HG03159 (cell line): ENCODE measurements at regions not wholly inside any gene's neighbourhood (a gene's known extent, or its start where the extent isn't known, plus 50 kb on each side); places are given as distances from the start of the nearest gene placed in this dataset.
A peak's percentile ranks its signal among the peaks of the same experiment; 100 is the strongest.

Source experiments
- ATAC-seq: cut with Tn5 transposase; IDR thresholded peaks from one replicate; pipeline ENCODE4 v1.9.1; 2021; ENCODE audit warnings: mild to moderate bottlenecking, moderate library complexity; ENCODE audit not compliant: unreplicated experiment

DNA sequence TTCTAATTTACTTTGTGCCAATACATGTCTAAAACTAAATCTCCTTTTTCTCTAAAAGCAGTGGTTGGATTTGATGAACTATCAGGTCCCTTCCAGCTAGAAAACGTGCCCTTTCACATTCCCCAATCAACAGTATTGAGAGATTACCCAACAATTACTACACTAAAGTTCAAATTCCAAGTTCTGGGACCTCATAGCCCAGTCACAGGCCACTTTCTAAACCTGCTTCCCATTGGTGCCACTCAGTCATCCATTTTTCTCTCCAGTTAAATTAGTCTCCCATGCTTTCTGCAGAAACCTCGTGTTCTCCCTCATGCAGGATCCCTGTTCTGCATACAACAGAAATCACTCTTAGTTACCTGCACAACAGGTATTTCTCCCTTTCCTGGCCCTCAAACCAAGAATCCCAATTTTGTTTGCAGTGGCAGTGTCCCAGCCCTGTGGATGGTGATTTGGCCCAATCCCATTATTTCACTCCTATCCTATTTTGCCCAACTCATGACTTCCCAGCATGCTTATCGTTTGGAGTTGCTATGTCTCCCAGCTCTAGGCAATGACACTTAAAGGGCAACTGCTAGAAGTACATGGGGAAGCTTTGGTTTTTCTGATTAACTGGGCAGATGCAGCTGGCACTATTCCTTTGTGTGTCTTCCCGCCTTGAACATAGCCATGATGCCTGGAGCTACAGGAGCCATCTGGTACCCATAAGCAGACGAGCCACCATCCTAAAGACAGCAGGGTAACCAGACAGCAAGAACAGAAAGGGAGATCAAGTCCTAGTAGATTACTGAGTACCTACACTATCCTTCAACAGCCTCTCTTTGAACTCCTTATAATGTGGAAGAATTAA is 224.2 kb downstream of the MINAR1 start:
- ATAC-seq: no peak

DNA sequence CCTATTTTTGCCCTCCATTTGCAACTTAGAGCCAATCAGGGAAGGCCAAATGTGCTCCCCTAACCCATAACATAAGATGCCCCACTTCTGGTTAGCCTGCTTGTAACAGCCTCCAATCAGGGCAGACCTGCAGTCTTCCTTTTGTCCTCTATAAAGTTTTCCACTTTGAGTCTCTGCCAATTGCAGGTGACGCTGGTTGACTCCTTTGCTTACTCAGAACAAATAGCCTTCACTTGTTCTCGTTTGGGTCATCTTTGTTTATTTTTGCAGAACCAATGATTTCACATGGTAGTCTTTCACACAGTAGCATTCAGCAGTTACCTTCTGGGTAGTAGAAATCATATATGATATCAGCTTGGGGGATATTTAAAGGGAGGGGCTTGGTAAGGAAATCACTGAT is 225.6 kb downstream of the MINAR1 start:
- ATAC-seq: no peak

DNA sequence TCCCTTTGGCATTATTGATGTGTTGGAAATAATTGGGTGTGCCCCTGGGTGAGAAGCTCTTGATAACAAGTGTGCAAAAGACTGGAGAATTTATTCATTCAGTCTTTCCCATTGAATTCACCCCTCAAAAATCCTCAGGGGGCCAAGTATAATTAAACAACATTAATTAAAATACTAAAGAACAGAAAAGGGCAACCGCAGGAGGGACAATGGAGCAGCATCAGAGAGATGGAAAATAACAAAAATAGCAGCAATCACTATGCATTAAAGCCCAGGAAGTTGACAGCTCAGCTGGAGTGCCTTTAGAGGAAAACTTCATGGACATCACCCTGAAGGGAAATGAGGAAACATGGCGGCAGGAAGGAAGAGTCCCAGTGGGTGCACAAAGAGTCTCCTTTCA is 227.6 kb downstream of the MINAR1 start:
- ATAC-seq: no peak

DNA sequence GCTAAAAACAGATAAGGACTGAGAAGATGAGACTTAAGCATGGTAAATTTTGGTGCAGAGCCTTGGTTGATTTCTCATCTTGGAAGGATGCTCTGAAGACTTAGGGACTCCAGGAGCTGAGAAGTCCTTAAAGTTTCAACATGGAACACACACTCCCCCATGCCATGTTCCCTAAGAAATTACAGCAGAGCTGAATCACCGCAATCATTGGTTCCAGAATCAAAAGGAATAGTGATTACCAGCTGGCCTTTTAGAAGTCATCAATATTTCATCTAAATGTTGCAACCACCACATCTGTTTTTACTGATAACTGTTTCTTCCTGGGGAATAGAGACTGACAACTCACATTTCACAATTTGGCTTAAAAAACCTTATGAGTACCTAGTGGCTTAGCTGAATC is 229.3 kb downstream of the MINAR1 start:
- no peak for ATAC-seq

DNA sequence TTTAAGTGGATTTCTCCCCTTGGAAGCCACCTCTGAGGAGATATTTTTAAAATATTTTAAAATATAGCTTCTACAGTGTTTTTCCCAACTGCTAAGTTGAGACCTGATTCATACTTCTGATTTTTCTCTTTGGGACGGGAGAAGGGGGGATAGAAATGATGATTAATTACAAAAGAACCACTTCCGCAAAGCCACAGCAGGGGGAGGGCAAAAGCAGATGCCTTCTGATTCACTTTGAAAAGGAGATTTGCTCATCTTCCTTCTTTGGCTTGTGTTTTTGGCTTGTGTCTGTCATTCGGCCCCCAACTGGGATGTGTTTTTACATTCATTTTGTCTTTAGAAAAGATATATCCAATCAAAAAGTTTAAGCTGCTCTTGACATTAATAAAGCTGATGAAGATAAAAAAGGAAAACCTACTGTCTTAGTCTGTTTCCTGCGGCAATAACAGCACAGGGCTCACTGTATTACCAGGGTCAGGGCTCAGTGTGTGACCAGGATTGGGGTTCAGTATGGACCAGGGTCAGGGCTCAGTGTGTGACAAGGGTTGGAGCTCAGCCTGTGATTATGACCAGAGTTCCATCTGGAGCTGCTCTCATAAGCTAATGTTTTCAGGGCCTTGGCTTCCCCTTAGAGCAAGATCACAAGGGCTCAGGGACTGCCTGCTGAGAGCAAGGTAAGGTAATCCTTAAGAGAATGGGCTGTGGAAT is 223.2 kb downstream of the MTHFS start:
- peak; percentile 79 for ATAC-seq

DNA sequence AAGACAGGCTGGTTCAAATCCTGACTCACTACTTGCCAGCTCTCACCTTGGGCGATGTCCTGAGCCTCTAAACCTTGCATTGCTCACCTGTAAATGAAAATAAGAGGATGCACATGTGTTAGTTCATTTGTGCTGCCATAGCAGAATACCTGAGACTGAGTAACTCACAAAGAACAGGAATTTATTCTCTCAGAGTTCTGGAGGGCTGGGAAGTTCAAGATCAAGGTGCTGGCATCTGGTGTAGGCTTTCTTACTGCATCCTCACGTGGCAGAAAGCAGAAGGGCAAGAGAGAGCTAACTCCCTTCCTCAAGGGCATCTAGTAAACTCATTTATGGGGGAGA is 222.7 kb downstream of the MTHFS start:
- ATAC-seq: no peak

DNA sequence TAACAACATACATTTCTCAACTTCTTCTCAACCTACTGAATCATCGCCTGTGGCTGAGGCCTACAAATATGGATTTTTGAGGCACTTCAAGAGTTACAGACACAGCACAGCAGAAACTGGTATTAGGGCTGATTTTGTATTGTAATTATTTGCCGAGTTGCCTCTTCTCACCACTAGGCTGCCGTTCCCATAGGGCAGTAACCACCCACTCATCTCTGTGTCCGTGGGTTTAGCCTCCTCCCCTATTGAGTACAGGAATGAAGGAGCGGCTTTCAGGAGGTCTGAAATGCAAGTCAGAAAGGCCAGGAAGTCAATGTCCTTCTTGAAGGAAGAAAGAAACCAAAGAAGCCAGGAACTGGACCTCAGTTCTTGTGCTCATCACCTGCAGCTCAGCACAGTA is 220.8 kb downstream of the MTHFS start:
- no peak for ATAC-seq

DNA sequence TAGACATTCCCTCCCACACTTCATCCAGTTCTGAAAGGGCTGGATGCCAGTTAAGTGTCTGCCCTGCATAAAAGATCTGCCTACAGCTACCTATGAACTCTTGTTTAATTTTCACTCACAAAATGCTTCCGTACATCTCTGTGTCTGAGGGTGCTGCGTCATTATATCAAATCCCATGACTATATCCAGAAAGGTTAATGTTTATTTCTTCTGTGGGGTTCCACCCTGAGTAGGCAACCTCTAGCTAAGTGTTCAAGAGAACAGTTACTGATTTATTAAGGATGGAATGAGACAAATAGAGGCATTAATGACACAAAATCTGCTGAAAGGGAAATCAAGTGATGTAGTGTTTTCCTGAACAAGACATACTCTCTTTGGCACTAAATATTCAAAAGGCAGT is 220.2 kb downstream of the MTHFS start:
- no peak for ATAC-seq

DNA sequence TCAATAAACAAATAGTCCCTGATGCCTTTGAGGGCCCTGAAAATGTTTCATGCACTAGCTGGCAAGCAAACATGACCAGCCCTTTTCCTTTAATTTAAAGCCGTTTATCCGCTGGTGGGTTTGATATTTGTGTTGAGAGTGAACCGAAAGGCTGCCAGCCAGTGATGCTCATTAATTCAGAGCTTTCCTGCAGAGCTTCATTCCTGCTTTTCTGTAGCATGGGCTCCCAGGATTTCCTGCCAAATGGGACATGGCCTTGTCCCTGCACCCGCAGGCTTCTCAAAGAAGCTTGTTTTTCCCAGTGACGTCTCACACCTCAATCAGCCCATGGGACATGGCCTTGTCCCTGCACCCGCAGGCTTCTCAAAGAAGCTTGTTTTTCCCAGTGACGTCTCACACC is 219.6 kb downstream of the MTHFS start:
- no peak for ATAC-seq

DNA sequence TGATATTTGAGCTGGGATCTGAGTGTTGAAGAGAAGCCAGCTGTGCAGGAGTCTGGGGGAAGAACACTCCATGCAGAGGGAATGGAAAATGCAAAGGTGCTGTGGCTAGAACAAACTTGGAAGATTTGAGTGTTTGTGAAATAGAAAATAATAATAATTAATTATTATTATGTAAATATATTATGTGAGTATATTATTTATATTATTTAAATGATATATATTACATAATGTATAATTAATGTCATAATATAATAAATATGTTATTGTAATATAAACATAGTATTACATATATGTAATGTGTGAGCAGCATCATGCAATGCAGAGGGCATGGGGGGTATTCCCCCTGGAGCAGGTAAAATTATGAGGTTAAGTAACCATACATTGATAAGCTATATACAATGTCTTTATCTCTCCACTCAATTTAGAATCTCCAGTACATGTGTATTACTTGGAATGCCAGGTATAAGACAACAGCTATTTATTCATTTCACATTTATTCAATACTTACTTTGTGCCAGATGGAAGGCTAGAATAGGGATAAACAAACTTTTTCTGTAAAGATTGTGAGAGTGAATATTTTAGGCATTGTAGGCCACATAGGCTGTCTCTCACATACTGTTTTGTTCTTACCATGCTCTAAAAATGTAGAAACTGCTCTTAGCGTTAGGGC is 218.6 kb downstream of the MTHFS start:
- ATAC-seq: no peak

DNA sequence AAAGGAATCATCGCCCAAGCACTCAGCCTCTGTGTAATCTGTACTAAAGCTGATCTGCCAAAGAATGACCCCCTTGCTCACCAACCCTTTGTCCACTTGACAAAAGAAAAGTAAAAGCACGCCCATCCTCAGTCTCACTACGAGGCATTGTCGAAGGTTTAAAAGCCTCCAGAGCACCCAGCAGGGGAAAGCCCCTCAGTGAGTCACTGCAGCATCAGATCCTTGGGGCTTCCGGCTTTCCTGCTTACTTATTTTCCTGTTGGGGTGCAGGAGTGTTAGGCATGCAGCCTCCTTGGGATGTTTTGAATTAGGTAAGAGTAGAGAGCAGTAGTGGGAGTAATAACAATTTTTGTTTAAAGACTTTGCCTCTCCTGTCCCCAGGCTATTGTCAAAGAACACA is 216.1 kb downstream of the MTHFS start:
- ATAC-seq: peak; percentile 61

DNA sequence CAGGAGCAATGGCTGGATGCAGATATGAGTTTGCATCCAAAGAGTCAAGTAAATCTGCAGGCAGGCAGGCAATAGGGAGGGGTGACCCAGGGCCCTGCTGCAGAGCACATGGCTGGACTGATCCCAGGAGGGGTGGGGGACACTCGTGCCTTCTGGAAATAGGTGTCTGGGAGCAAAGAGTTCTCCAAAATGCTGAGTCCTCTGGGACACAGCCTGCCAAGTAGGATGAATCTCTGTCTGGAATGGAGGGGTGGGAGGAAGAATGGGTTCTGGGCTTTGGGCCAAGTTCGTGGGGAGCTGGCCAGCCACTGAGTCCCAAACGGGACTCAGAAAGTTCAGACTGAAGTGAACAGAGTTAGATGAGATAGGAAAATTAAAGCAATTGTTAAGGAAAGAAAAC is 214.5 kb downstream of the MTHFS start:
- no peak for ATAC-seq

DNA sequence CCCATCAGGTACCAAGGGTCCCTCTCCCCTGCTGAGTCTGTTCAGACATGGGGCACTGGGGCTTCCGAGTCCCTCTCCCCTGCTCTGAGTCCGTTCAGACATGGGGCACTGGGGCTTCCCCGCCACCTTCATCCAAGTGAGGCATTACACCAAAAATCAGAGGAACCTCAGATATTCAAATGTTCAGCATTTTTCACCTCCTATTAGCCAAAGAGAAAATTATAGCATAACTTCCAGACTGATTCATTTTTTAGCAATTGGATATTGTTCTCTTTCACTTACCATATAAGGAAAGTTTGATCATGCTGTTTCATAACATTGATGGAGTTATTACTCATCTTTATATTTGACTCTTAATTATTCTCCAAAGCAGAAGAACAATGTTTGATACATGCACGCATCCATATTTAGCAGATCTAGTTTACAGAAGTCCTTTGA is 213.9 kb downstream of the MTHFS start:
- ATAC-seq: no peak

DNA sequence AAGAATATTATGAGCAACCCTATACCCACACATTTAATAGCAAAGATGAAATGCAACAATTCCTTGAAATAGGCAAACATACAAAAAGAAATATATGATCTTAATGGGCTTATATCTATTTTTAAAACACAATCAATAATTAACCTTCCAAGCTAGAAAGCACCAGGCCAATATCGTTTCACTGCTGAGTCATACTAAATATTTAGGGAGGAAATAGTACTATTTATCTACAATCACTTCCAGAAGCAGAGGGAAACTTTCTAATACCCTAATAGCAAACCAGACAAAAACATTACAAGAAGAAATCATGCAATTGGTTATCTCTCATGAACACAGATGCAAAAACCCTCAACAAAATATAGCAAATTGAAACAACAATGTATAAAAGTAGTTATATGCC is 207.8 kb downstream of the MTHFS start:
- ATAC-seq: no peak

DNA sequence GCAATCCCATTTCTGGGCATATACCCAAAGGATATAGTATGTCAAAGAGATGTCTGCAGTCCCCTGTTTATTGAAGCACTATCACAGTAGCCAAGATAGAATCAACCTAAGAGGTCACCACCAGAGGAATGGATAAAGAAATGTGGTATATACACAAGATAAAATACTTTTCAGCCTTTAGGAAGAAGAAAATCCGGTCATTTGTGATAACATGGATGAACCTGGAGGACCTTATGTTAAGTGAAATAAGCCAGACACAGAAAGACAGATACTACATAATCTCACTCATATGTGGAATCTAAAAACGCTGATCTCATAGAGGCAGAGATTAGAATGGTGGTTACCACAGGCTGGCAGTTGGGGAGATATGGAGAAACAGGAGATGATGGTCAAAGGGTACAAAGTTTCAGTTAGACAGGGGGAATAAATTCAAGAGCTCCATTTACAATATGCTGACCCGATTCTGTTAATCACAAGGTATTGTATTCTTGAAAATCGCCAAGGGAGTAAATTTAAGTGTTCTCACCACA is 195.8 kb downstream of the MTHFS start:
- ATAC-seq: no peak

DNA sequence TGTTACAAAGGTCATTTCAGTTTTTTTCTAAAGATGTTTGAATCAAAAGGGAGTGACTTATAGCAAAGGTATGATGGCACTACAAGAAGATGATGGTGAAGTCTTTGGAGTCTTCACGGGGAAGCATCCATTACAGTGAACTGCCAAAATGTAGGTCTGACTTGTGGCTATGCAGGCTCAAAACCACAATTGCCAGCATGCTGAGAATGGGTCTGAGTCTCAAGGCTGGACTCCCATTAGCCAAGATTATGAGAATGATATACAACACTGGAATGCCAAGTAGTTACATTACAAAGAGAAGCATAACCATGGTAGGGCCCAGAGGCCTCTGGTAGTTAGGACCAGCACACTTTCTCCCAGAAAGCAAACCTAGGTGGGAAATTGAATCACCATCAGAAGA is 194.2 kb downstream of the MTHFS start:
- no peak for ATAC-seq

DNA sequence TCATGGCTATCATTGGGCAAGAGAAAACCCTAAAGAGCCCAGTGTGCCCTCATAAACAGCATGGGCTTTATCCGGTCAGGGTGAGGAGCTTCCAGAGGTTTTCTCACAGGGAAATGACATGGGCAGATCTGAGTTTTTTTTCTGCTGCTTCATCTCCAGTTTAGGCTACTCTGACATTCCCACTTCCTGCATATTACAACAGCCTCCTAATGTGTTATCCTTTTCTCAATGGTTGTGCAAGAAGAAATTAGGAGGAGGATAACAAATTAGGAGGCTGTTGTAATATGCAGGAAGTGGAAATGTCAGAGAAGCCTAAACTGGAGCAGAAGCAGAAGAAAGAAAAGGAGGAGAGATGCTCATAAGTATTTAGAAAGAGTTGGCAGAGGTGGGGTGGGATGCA is 175.6 kb downstream of the MTHFS start:
- ATAC-seq: no peak

DNA sequence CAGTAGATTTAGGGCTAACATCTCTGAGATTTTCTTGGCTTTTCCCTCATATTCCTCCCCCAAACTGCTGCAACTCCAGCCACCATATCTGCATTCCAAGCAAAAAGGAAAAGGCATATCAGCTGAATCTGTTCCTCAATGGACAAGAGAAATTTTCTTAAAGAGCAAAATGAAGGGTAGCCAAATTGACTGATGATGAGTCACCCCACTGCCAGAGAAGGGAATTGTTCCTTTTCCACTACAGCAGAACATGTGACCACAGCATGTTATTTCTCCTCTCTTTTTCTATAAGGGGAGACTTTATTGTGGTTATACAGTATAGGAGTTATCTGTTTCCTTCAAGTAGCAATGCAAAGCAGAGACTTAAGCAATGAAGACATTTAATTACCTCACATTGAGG is 172.5 kb downstream of the MTHFS start:
- no peak for ATAC-seq

DNA sequence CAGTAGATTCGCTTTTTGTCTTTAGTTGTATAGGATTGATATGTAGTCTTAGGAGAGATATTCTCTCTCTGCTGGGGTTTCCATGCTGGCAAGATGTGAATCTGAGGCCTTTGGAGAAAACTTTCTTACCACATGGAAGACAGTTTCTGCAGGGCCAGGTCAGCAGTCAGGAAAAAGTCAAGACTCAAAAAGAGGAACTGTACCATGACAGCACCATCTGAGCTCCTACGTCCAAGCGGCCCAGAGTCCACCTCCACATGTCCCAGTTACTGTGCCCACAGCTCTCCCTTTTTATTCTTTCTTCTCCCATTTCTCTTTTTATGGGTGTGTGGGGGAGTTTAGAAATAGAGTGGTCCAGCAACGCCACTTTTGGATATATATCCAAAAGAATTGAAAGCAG is 172.0 kb downstream of the MTHFS start:
- no peak for ATAC-seq

DNA sequence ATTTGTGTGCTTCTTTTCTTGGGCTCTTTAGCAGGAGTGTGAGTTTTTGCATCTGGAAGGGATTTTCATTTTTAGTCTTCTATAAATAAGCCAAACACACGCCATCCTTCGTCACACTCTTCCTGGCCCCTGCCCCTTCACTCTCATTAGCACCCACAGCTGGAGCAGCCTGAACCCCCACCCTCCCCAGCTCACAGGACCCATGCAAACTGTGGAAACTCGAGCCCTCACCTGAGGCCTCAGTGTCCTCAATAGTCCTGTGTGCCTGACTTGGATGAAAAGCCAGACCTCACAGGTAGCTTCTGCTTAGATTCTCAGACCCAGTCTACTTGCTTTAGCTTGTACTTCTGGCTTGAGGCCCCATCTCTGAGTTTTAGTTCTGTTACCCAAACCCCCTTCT is 167.9 kb downstream of the MTHFS start:
- no peak for ATAC-seq

DNA sequence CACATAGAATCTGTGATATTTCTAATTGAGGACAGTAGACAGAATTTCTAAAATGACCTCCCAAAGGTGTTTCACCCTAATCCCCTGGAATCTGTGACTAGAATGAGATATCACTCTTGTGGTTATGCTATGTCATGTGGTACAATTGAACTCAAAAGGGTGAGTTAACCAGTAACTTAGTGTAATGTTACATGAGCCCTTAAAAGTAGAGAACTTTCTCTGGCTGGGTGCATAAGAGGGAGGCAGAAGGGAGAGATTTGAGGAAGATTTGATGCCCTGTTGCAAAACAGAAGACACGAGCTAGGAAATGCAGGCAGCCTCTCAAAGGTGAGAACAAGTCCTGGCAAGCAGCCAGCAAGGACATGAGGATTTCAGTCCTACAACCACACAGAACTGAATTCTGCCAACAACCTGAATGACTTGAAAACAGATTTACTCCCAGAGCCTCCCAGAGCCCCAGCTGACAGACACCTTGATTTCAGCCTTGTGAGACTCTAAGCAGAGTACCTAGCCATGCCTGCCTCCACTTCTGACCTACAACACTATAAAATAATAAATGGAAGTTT is 160.3 kb downstream of the MTHFS start:
- no peak for ATAC-seq
